Fibroblast of mammary gland (primary cell): ENCODE measurements at regions not wholly inside any gene's neighbourhood (a gene's known extent, or its start where the extent isn't known, plus 50 kb on each side); places are given as distances from the start of the nearest gene placed in this dataset.

Source experiments
- DNase-seq: peaks from one replicate; pipeline ENCODE4 v3.0.0-alpha.2; 2010; ENCODE audit warnings: low read depth
- H3K4me3 ChIP-seq: 2 replicates; pipeline ENCODE4 v1.5.1; 2011; ENCODE audit warnings: low read depth, mild to moderate bottlenecking, low read length, moderate library complexity; ENCODE audit not compliant: control insufficient read depth
- TF ChIP-seq, protein P1 (sequence below): conservative IDR thresholded peaks from 2 replicates; pipeline ENCODE4 v1.5.1; 2011; ENCODE audit warnings: low read depth, low read length, inconsistent platforms; ENCODE audit not compliant: control insufficient read depth, insufficient read depth

DNA sequence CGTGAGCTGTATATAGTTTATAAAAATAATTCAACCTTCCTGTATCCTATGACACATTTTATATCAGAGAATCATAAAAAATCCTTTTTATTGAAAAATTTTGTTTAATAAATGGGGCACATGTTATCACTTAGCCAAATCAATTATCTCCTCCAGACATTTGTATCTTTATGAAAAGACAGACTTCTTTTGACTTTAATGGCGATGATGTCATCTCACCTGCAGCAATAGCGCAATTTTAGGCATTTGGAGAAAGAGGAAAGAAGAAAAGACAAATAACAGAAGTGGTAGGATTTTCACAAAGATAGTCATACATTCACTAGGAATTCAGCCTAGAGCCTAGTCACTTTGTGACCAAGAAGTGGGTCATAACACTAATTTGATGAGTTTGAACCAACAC, 444.5 kb downstream of the PREX1 start:
- H3K4me3 ChIP-seq, result no peak overlapping the region
- DNase-seq, result no peak
- TF ChIP-seq, protein P1, sequence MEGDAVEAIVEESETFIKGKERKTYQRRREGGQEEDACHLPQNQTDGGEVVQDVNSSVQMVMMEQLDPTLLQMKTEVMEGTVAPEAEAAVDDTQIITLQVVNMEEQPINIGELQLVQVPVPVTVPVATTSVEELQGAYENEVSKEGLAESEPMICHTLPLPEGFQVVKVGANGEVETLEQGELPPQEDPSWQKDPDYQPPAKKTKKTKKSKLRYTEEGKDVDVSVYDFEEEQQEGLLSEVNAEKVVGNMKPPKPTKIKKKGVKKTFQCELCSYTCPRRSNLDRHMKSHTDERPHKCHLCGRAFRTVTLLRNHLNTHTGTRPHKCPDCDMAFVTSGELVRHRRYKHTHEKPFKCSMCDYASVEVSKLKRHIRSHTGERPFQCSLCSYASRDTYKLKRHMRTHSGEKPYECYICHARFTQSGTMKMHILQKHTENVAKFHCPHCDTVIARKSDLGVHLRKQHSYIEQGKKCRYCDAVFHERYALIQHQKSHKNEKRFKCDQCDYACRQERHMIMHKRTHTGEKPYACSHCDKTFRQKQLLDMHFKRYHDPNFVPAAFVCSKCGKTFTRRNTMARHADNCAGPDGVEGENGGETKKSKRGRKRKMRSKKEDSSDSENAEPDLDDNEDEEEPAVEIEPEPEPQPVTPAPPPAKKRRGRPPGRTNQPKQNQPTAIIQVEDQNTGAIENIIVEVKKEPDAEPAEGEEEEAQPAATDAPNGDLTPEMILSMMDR, result no peak

DNA sequence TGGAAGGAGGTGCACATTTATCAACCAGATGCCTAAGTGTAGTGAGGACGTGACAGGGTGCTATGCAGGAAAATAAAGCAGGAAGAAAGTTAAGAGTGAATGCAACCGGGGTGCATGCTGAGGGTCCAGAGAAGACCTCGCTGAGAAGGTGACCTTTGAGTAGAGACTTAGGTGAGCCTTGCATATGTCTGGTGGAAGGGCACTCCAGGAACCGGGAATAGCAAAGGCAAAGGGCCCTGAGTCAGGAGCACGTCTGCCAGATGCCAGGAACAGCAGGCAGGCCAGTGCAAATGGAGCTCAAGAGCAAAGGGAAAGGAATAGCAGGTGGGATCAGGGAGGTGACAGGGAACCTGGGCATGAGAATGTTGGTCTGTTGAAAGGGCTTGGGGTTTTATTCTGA, 445.5 kb downstream of the PREX1 start:
- no peak overlapping the region for H3K4me3 ChIP-seq
- TF ChIP-seq, protein P1, result no peak
- DNase-seq, result no peak

DNA sequence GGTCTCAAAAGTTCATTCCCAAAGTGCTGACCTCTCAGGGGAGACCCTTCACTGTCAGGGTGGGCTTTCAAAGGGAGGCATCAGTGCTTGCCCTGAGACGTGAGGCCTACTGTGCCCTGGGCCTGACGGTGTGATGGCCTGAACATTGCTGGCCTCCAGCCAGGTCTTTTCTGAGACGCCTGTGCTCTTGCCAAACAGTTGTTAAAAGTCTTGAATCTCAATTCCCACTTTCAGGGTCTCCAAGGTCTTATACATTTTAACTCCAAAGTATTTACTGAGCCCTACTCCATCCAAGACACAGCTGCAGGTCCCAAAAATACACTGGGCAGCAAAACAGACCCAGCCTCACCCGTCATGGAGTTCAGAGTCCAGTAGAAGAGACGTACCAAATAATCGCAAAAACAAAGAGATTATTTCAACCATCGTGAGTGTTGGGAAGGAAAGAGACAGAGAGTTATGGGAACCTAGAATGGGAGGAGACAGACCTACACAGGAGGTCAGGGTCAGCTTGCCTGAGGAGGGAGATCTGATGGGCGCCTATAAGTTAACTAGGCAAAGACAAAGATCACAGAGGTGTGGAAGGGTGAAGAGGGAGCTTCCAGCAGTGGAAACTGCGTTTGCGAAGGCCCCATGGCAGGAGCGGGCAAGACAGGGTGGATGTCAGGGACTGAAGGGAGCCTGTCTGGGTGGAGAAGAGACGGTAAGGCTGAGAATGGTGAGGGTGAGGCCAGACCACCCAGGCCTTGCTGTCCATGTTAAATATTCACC, 446.3 kb downstream of the PREX1 start:
- no peak overlapping the region for H3K4me3 ChIP-seq
- TF ChIP-seq, protein P1, result no peak
- DNase-seq, result no peak

DNA sequence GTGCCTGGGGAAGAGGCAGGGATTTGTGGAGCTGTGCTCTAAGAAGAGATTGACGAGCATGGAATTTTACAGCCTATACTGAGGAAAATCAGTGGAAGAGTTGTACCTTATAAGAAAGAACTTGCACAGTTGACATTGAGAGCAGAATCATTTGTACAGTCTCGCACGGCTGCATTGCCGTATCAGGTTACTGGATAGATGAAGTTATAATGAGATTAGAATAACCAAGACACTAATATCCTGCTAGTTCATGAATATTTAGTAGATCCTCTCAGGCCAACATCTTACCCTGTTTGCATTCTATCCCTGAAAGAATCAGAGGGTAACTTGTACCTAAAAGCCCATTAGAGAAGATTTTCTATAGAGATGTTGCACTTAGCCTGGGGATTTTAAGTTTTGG, 447.1 kb downstream of the PREX1 start:
- TF ChIP-seq, protein P1, result no peak
- no peak overlapping the region for H3K4me3 ChIP-seq
- no peak for DNase-seq

DNA sequence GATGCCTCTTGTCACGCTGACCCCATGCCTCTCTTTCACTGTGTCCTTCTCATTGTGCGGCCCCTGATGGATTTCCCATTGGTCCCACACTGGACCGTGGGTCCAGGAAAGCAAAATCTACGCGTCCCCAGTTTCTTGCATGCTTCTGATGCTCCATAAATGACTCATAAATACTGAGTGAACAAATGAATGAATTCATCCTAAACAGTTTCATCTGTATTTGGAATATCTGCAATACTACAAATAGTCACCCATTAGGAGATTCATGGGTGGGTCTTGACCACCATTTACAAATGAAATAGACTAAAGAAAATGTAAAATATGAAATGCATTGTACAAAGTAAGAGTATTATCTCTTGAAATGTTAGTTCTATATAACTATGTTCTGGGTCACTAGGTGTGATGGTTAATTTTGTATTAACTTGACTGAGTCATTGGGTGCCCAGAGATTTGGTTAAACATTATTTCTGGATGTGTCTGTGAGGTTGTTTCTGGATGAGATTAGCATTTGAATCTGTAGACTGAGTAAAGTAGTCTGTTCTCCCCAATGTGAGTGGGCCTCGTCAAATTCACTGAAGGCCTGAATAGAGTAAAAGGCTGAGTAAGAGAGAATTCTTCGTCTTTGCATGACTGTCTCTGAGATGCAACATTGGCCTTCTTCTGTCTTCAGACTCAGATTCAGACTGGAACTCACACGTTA, 448.7 kb downstream of the PREX1 start:
- TF ChIP-seq, protein P1, result no peak
- DNase-seq, result no peak

GRCh38 chr20:48377940-48378339, 449.9 kb downstream of the PREX1 start:
- TF ChIP-seq, protein P1, result no peak
- no peak for DNase-seq
- no peak overlapping the region for H3K4me3 ChIP-seq

More for the DNA sequence above, 448.7 kb downstream of the PREX1 start:
- no peak overlapping the region for H3K4me3 ChIP-seq
